Nephron progenitor cell (in vitro differentiated cells): ENCODE measurements at regions not wholly inside any gene's neighbourhood (a gene's known extent, or its start where the extent isn't known, plus 50 kb on each side); places are given as distances from the start of the nearest gene placed in this dataset.

Experiments
- DNase-seq: peaks from one replicate; pipeline ENCODE4 v3.0.0; 2021
- H3K27ac Mint-ChIP-seq: 2 replicates; pipeline ENCODE4 v1.8.0; 2021; ENCODE audit warnings: mild to moderate bottlenecking, moderate library complexity, mixed read lengths
- H3K27me3 Mint-ChIP-seq: 2 replicates; pipeline ENCODE4 v1.8.0; 2021; ENCODE audit warnings: mild to moderate bottlenecking, low read depth, mixed read lengths; ENCODE audit not compliant: poor library complexity
- H3K36me3 Mint-ChIP-seq: 2 replicates; pipeline ENCODE4 v1.8.0; 2021; ENCODE audit warnings: low read depth, mixed read lengths
- H3K4me1 Mint-ChIP-seq: 2 replicates; pipeline ENCODE4 v1.8.0; 2021; ENCODE audit warnings: mixed read lengths
- H3K4me3 Mint-ChIP-seq: 2 replicates; pipeline ENCODE4 v1.8.0; 2021; ENCODE audit warnings: mild to moderate bottlenecking, moderate library complexity, mixed read lengths
- H3K9me3 Mint-ChIP-seq: 2 replicates; pipeline ENCODE4 v1.8.0; 2021; ENCODE audit warnings: mild to moderate bottlenecking, moderate library complexity, mixed read lengths
- TF ChIP-seq, protein P1 (sequence below): fragments of 200-600 bp; sonication (generic); IDR thresholded peaks from 2 replicates; pipeline ENCODE4 v1.5.0; 2021; ENCODE audit warnings: antibody characterized with exemption

DNA sequence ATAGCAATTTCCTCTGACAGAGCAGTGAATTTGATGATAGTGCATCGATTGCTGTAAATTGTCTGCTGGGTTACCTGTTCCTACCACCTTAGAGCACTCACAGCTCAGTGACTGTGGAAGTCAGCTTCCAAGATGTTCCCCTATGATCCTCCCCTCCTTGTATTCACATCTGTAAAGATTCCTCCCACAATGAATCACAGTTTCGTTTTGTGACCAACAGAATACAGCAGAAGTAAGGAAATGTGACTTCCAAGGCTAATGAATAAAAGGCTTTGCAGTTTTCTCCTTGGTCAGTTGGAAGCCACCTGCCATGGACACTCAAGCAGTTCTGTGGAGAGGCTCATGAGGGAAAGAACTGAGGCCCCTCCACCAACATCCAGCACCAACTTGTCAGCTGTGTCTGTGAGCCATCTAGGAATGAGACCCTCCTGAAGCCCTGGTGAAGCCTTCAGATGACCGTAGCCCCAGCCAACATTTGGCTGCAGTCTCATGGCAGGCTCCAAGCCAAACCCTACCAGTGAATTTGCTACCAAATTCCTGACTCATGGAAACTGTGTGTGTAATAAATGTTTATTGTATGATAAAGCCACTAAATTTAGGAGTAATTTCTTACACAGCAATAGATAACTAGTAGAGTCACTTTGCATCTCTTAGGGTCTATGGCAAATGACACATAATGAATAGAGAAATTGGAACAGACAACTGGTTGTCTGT is 309.5 kb upstream of the NPVF start:
- no peaks in the 10 kb centered on the region for H3K36me3 Mint-ChIP-seq
- no peak overlapping the region for H3K4me3 Mint-ChIP-seq
- H3K27me3 Mint-ChIP-seq = no peaks in the 10 kb centered on the region
- H3K27ac Mint-ChIP-seq = no peak overlapping the region
- DNase-seq = no peak
- no peaks in the 10 kb centered on the region for H3K9me3 Mint-ChIP-seq
- H3K4me1 Mint-ChIP-seq = peaks cover 9% of the 10 kb centered on the region
- TF ChIP-seq, protein P1, sequence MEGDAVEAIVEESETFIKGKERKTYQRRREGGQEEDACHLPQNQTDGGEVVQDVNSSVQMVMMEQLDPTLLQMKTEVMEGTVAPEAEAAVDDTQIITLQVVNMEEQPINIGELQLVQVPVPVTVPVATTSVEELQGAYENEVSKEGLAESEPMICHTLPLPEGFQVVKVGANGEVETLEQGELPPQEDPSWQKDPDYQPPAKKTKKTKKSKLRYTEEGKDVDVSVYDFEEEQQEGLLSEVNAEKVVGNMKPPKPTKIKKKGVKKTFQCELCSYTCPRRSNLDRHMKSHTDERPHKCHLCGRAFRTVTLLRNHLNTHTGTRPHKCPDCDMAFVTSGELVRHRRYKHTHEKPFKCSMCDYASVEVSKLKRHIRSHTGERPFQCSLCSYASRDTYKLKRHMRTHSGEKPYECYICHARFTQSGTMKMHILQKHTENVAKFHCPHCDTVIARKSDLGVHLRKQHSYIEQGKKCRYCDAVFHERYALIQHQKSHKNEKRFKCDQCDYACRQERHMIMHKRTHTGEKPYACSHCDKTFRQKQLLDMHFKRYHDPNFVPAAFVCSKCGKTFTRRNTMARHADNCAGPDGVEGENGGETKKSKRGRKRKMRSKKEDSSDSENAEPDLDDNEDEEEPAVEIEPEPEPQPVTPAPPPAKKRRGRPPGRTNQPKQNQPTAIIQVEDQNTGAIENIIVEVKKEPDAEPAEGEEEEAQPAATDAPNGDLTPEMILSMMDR = no peak

DNA sequence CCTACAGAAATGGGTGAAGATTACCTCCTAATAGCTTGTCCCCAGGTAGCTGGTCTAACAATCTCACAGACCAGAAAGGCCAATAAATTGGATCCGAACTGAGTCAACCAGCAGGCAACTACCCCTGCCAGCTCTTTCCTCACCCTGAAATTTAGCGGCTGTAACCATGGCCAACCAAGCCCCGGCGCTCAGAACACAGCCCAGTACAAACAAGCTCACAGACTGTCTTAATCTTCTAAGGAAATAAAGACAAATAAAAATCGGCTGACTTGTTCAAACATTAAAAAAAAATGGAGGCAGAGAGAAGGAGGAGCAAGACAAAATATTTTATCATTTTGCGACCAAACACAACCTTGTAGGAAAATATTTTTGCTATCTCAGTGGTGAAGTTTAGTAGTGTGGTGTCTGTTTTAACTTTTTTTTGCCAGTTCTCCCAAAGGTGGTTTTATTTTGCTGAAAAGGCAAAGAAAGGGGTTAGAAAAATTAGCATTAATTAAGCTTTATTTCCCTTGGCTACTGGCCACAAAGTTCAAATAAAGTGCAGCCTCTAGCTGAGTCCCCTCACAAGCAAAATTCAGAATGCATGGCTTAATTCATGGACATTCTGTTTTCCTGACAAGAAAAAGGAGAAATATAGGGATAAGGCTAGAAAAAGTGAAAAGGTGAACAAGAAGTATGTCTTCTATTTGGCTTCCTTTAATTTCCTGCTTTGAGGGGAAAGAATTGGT is 313.0 kb upstream of the NPVF start:
- H3K4me3 Mint-ChIP-seq = no peak overlapping the region
- peaks cover 42% of the 10 kb centered on the region for H3K4me1 Mint-ChIP-seq
- TF ChIP-seq, protein P1 = no peak
- DNase-seq = no peak
- no peaks in the 10 kb centered on the region for H3K9me3 Mint-ChIP-seq
- peaks cover 6% of the 10 kb centered on the region for H3K36me3 Mint-ChIP-seq
- peaks cover 3% of the 10 kb centered on the region for H3K27me3 Mint-ChIP-seq
- no peak overlapping the region for H3K27ac Mint-ChIP-seq

DNA sequence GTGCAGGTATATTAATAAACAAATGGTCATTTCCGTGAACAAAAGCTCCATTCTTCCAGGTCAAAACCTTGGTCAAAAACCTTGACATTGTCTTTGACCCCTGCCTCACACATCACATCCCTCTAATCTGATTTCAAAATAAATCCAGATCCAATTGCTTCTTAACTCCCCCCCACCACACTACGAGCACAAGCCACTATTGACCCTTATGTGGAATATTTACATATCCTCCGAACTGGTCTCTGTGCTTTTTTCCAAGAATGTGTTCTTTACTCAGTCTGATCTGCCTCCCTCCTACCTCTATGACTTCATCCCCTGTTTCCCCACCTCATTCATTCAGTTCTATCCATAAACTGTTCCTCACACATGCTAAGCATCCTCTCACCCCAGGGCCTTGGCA is 313.6 kb upstream of the NPVF start:
- peaks cover 6% of the 10 kb centered on the region for H3K36me3 Mint-ChIP-seq
- DNase-seq = no peak
- no peak overlapping the region for H3K4me3 Mint-ChIP-seq
- H3K27me3 Mint-ChIP-seq = peaks cover 3% of the 10 kb centered on the region
- TF ChIP-seq, protein P1 = no peak
- no peaks in the 10 kb centered on the region for H3K9me3 Mint-ChIP-seq
- no peak overlapping the region for H3K27ac Mint-ChIP-seq
- peaks cover 42% of the 10 kb centered on the region for H3K4me1 Mint-ChIP-seq

DNA sequence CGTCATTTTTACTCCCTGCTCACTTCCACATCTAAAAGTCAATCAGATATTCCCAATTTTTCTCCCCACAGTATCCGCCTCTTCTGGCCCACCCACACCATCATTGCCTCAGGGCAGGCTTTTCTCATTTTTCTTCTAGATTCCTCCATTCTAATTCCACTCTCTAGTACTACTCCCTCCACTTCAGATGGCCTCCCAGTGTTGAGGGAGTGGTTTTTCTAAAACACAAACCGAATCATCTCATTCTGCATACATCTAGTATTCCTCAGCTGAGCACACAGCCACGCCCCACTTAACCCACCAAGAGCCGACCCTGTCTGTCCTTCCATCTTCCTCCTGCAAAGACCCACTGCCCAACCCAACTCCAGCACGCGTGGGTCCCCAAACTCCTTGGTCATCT is 314.9 kb upstream of the NPVF start:
- peak overlapping the region; percentile 12 for H3K27ac Mint-ChIP-seq
- H3K4me3 Mint-ChIP-seq = no peak overlapping the region

DNA sequence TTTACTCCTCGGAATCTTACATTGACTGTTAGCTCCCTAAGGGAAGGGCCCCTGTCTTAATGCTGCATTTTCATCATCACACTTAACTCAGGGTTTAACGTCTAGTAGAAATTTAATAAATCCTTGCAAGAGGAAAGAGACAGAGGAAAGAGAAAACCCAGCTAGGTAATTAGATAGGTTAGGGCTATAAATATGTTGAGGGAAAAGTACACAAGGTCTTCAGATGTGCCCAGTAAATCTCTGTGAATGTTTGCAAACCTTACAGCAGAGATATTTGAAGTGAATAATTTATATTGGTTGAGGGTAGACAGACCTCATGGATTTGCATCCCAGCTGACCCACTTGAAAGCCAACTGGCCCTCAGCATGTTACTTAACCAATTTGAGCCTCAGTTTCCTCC is 315.5 kb upstream of the NPVF start:
- DNase-seq = no peak
- TF ChIP-seq, protein P1 = no peak
- Mint-ChIP-seq H3K27me3 (peaks cover 3% of the 10 kb centered on the region), H3K9me3 (no peaks in the 10 kb centered on the region), H3K27ac (peak overlapping the region; percentile 12), H3K4me3 (no peak overlapping the region), H3K36me3 (peaks cover 6% of the 10 kb centered on the region), H3K4me1 (peaks cover 53% of the 10 kb centered on the region)

More for the DNA sequence above, 314.9 kb upstream of the NPVF start:
- Mint-ChIP-seq H3K27me3 (peaks cover 3% of the 10 kb centered on the region), H3K9me3 (no peaks in the 10 kb centered on the region), H3K36me3 (peaks cover 6% of the 10 kb centered on the region), H3K4me1 (peaks cover 47% of the 10 kb centered on the region)
- no peak for DNase-seq
- TF ChIP-seq, protein P1 = no peak

DNA sequence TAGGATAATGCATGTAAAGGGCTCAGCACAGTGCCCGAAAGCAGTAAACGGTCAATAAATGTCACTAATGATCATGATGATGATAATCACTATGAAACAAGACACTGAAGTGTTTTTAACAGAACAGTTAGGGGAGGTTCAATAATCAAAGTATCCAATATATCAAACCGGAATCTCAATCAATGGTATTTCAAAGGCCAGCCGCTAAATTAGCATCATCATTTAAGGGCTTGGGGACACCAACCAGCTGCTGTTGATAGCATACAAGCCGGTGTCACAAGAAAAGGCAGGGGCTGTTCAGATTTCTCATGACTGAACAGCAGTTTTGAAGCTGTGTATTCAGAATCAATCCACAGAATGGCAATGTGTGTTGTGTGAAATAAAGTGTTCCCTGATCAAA is 316.0 kb upstream of the NPVF start:
- H3K9me3 Mint-ChIP-seq = no peaks in the 10 kb centered on the region
- H3K27ac Mint-ChIP-seq = peak overlapping the region; percentile 7
- no peak for DNase-seq
- H3K4me3 Mint-ChIP-seq = peak overlapping the region; percentile 6
- H3K4me1 Mint-ChIP-seq = peaks cover 57% of the 10 kb centered on the region
- TF ChIP-seq, protein P1 = no peak
- peaks cover 6% of the 10 kb centered on the region for H3K36me3 Mint-ChIP-seq
- H3K27me3 Mint-ChIP-seq = peaks cover 3% of the 10 kb centered on the region
